Panc1 (cell line): ENCODE measurements at regions not wholly inside any gene's neighbourhood (a gene's known extent, or its start where the extent isn't known, plus 50 kb on each side); places are given as distances from the start of the nearest gene placed in this dataset.

Source experiments
- POLR2AphosphoS5 ChIP-seq: IDR thresholded peaks from 2 replicates; pipeline ENCODE4 v1.6.1; 2012; ENCODE audit warnings: mild to moderate bottlenecking, low read depth, low read length, moderate library complexity
- TCF7L2 ChIP-seq: IDR thresholded peaks from 2 replicates; pipeline ENCODE4 v1.6.1; 2011; ENCODE audit warnings: mild to moderate bottlenecking, low read depth, low read length, inconsistent platforms
- TF ChIP-seq, protein P1 (sequence below): fragments of 450-650 bp; IDR thresholded peaks from 2 replicates; pipeline ENCODE4 v1.5.1; 2017; ENCODE audit warnings: mild to moderate bottlenecking
- TF ChIP-seq, protein P2 (sequence below), 2 experiments: IDR thresholded peaks; 2 replicates each; pipeline ENCODE4 v1.6.1; 2011 to 2012; ENCODE audit warnings: low read depth in 2 of 2, control low read depth in 1 of 2, low read length in 1 of 2, mild to moderate bottlenecking in 1 of 2, moderate library complexity in 1 of 2; ENCODE audit not compliant: insufficient read depth in 1 of 2

DNA sequence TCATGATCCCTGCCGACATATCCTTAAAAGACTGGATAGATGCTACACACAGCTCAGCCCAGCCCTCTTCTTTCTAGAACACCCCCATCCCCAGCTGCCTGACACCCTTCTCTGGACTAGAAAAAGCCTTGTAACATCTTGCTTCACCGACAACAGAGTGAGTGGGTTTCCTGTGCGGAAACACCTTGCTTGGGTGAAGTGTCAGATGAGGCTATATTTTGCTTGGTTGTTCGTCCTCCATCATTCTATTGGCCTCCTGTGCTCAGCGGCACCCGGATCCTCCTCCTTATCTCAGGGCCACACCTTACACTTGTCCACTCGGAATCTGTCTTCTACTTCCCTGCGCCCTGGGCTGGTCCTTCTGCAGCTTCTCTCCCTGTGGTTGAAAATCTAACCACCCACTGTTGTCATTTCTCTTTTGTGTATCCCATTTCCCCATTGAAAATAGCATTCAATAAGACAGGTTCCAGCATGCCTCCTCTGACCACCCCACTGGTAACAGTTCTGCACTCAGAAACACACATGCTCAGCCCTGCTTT, 101.3 kb upstream of the MLN start:
- TF ChIP-seq, protein P1, sequence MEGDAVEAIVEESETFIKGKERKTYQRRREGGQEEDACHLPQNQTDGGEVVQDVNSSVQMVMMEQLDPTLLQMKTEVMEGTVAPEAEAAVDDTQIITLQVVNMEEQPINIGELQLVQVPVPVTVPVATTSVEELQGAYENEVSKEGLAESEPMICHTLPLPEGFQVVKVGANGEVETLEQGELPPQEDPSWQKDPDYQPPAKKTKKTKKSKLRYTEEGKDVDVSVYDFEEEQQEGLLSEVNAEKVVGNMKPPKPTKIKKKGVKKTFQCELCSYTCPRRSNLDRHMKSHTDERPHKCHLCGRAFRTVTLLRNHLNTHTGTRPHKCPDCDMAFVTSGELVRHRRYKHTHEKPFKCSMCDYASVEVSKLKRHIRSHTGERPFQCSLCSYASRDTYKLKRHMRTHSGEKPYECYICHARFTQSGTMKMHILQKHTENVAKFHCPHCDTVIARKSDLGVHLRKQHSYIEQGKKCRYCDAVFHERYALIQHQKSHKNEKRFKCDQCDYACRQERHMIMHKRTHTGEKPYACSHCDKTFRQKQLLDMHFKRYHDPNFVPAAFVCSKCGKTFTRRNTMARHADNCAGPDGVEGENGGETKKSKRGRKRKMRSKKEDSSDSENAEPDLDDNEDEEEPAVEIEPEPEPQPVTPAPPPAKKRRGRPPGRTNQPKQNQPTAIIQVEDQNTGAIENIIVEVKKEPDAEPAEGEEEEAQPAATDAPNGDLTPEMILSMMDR: no peak
- TF ChIP-seq POLR2AphosphoS5 (no peak), TCF7L2 (no peak)
- TF ChIP-seq, protein P2, sequence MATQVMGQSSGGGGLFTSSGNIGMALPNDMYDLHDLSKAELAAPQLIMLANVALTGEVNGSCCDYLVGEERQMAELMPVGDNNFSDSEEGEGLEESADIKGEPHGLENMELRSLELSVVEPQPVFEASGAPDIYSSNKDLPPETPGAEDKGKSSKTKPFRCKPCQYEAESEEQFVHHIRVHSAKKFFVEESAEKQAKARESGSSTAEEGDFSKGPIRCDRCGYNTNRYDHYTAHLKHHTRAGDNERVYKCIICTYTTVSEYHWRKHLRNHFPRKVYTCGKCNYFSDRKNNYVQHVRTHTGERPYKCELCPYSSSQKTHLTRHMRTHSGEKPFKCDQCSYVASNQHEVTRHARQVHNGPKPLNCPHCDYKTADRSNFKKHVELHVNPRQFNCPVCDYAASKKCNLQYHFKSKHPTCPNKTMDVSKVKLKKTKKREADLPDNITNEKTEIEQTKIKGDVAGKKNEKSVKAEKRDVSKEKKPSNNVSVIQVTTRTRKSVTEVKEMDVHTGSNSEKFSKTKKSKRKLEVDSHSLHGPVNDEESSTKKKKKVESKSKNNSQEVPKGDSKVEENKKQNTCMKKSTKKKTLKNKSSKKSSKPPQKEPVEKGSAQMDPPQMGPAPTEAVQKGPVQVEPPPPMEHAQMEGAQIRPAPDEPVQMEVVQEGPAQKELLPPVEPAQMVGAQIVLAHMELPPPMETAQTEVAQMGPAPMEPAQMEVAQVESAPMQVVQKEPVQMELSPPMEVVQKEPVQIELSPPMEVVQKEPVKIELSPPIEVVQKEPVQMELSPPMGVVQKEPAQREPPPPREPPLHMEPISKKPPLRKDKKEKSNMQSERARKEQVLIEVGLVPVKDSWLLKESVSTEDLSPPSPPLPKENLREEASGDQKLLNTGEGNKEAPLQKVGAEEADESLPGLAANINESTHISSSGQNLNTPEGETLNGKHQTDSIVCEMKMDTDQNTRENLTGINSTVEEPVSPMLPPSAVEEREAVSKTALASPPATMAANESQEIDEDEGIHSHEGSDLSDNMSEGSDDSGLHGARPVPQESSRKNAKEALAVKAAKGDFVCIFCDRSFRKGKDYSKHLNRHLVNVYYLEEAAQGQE (IDR thresholded peaks at IDR 0.05; ENCODE audit: insufficient read depth in 1 of 2, low read depth in 2 of 2, low read length in 1 of 2): no peak
